ENCODE measurements at regions not wholly inside any gene's neighbourhood (a gene's known extent, or its start where the extent isn't known, plus 50 kb on each side); places are given as distances from the start of the nearest gene placed in this dataset.
"Not testable (repeated sequence)": the region's sequence is repeated elsewhere in the genome, so short reads cannot be mapped to it uniquely, and the experiment has no call there.

DNA sequence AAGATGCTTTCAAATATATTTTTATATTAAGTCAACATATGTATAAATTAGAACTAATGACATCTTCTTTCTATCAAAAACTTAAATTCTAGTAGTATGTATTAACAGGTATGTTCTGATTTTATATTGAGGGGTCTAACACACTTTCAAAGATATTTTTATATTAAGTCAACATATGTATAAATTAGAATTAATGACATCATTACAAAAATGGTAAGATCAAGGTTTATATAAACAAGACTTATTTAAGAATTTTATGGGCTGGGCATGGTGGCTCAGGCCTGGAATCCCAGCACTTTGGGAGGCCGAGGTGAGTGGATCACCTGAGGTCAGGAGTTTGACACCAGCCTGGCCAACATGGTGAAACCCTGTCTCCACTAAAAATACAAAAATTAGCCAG lies 194.6 kb upstream of the CXCR4 start:
- not testable (repeated sequence) for H3K4me3 Mint-ChIP-seq; H3K27me3 Mint-ChIP-seq (ENCODE audit: low read depth); DNase-seq; H3K9me3 Mint-ChIP-seq; H3K36me3 Mint-ChIP-seq (ENCODE audit: insufficient read depth in 2 of 2); ATAC-seq (replicated peaks in 1 of 2); H3K27ac Mint-ChIP-seq
- peaks cover 55% of the 10 kb centered on the region for H3K4me1 Mint-ChIP-seq (ENCODE audit: low read depth)

DNA sequence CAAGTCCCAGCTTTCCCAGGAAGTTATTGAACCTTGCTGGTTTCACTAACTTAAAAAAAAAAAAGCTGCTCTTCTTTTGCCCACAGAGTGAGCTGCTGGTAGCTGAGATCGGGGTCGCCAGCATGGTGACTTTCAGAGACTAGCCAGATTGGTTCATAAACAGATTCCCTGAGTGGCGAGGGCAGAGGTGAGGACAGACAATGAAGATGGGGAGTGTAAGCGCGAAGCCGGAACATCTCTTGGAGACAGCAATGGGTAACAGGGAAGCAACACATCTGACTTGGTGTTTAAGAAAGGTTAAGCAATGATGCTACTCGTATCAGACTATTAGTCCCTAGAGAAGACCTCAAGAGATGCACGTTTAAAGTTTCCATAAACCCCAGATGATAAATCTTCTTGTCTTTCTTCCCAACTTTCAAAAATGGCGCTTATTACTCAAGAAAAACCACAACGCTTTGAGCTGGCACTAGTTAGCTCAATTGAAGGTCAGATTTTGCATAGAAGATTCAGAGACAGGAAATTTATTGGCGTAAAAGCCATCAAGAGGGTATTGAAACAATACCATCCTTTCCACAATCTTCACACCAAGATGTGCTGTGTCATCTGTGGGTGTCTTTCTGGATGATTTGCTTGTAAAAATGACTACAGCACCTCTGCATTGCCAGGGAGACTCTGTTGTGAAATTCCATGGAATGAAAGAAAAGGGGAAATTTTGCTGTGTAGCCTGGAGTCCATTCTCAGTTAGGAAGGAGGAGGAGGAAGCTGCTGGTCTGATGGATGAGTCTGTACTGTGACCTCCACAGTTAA lies 193.1 kb upstream of the CXCR4 start:
- H3K27ac Mint-ChIP-seq: peak overlapping the region; percentile 95
- DNase-seq (peak; percentile 26 to 42), ATAC-seq (replicated peaks in 1 of 2) (peak; percentile 79 to 83)
- H3K4me1 Mint-ChIP-seq (ENCODE audit: low read depth): peaks cover 50% of the 10 kb centered on the region
- no peaks in the 10 kb centered on the region for H3K36me3 Mint-ChIP-seq (ENCODE audit: insufficient read depth in 2 of 2)
- peak overlapping the region; percentile 63 to 87 for H3K4me3 Mint-ChIP-seq
- H3K27me3 Mint-ChIP-seq (ENCODE audit: low read depth): no peaks in the 10 kb centered on the region
- no peaks in the 10 kb centered on the region for H3K9me3 Mint-ChIP-seq

DNA sequence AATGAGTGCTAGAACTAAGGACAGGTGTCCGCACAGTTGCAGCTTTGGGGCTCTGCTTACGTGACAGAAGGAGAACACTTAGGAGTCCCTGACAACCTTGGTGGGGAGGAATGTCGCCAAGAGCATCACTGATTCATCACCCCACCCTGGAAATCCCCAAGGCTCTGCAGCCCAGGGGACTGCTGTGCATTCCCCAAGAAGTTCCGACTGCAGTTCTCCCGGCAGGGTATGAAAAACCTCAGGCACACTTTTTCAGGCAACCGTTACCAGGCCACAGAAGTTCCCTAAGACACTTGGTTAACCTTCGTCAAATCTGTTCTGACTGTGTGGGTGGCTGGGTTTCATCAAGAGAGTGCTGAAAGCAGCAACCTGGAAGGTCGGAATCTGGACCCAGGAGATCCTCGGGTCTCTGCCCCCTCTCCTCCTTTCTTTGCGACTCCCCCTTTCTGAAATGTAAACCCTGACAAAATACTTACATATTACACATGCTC lies 192.1 kb upstream of the CXCR4 start:
- Mint-ChIP-seq H3K27me3 (ENCODE audit: low read depth) (no peaks in the 10 kb centered on the region), H3K27ac (peak overlapping the region; percentile 95), H3K4me1 (ENCODE audit: low read depth) (peaks cover 60% of the 10 kb centered on the region), H3K9me3 (no peaks in the 10 kb centered on the region), H3K36me3 (ENCODE audit: insufficient read depth in 2 of 2) (no peaks in the 10 kb centered on the region), H3K4me3 (peak overlapping the region; percentile 63 to 87)
- peak; percentile 17 to 29 for ATAC-seq (replicated peaks in 1 of 2)
- peak; percentile 50 to 55 for DNase-seq

DNA sequence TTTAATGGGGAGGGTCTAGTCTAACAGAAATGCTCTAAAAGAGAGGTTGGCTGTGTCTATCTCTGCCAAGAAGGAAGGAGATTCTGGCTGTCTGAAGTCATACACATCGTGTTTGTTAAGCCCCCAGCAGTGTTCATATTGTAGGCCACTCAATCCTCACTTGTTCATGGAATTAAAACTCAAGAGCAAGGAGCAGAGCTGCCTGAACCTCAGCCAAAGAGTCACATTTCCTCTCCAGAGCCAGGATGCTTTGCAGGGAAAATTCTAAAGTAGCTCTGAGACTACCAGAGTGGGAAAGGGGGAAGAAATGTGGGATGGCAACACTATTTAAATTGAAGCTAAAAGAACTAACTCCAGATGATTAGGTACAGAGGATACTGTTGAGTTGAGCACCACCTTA lies 190.7 kb upstream of the CXCR4 start:
- no peak for ATAC-seq (replicated peaks in 1 of 2)
- H3K4me3 Mint-ChIP-seq: no peak overlapping the region
- peaks cover 0 to 1% of the 10 kb centered on the region in 2 donors for H3K9me3 Mint-ChIP-seq
- H3K27me3 Mint-ChIP-seq (ENCODE audit: low read depth): peaks cover 5% of the 10 kb centered on the region
- DNase-seq: no peak
- no peaks in the 10 kb centered on the region for H3K36me3 Mint-ChIP-seq (ENCODE audit: insufficient read depth in 2 of 2)
- peaks cover 65% of the 10 kb centered on the region for H3K4me1 Mint-ChIP-seq (ENCODE audit: low read depth)
- H3K27ac Mint-ChIP-seq: no peak overlapping the region

DNA sequence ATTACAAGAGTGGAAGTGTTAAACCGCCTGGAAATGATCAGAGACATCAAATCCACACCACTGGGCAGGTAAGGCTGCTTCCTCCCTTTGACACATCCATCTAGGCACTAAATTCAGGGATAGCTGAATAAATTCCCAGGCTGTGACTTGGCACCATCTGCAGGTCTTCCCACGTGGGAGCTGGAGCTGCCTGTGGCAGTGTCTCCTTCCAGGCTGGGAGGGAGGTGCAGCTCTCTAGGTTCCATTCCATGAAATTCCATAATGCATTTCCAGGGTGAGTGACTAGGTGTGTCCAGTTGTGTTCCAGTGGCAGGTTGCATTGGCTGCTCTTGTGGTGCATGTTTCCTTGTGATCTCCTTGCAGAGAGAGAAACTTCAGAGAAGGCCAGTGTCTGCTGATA lies 188.9 kb upstream of the CXCR4 start:
- Mint-ChIP-seq H3K4me1 (ENCODE audit: low read depth) (peaks cover 64% of the 10 kb centered on the region), H3K36me3 (ENCODE audit: insufficient read depth in 2 of 2) (peaks cover 2% of the 10 kb centered on the region in 2 donors), H3K9me3 (peaks cover 2 to 3% of the 10 kb centered on the region in 2 donors), H3K4me3 (no peak overlapping the region), H3K27ac (no peak overlapping the region), H3K27me3 (ENCODE audit: low read depth) (peaks cover 12% of the 10 kb centered on the region)
- DNase-seq (no peak), ATAC-seq (replicated peaks in 1 of 2) (no peak)

DNA sequence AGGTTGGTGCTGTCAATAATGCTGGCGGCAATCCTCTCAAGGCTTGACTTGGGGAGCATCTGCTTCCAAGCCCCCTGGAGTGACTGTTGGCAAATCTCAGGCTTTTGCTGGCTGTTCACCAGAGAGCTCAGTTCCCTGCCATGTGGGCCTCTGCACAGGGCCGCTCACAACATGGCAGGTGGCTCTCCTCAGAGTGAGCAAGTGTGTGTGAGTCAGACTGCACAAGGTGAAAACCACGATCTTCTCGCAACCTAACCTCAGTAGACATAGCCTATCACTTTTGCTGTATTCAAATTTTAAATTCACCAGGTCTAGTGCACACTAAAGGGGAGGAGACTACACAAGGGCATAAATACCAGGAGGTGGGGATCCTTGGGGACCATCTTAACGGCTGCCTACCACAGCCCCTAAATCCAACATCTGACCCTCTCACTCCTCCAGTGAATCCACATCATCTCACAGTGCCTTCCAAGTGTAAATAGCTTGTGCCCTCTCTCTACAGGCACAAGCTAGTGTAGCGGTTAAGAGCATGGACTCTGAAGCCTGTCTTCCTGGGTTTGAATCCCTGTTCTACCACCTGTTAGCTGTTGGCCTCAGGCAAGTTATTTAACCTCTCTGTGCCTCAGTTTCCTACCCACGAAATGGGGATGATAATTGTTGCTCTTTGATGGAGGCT lies 187.7 kb upstream of the CXCR4 start:
- Mint-ChIP-seq H3K4me3 (peak overlapping the region; percentile 65 to 67), H3K27ac (peak overlapping the region; percentile 69), H3K36me3 (ENCODE audit: insufficient read depth in 2 of 2) (peaks cover 2% of the 10 kb centered on the region in 2 donors), H3K4me1 (ENCODE audit: low read depth) (peaks cover 54% of the 10 kb centered on the region), H3K9me3 (peaks cover 2 to 3% of the 10 kb centered on the region in 2 donors), H3K27me3 (ENCODE audit: low read depth) (peaks cover 12% of the 10 kb centered on the region)
- DNase-seq (peak; percentile 79 to 84), ATAC-seq (replicated peaks in 1 of 2) (peak; percentile 99)

DNA sequence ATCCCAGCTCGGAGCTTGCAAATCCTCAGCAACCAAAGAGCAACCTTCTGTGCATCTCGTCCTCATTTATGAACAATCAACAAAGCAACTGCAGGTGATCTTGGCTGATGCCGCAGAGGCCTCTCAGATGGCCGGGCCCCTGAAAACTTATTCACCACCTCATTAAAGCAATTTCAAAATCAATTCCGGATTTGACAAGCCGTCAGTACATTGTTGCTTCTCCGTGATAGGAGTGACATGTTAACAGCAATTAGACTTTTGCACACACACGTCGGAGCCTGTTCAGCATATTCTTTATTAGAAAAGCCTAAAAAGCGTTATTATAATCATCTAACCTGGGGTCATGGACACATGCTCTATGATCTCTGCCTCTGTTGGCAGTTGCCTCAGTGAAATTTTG lies 183.1 kb upstream of the CXCR4 start:
- ATAC-seq (replicated peaks in 1 of 2) (no peak), DNase-seq (no peak)
- H3K27ac Mint-ChIP-seq: no peak overlapping the region
- peaks cover 2 to 3% of the 10 kb centered on the region in 2 donors for H3K9me3 Mint-ChIP-seq
- H3K36me3 Mint-ChIP-seq (ENCODE audit: insufficient read depth in 2 of 2): peaks cover 2% of the 10 kb centered on the region in 2 donors
- peaks cover 12% of the 10 kb centered on the region for H3K27me3 Mint-ChIP-seq (ENCODE audit: low read depth)
- H3K4me3 Mint-ChIP-seq: no peak overlapping the region
- peaks cover 51% of the 10 kb centered on the region for H3K4me1 Mint-ChIP-seq (ENCODE audit: low read depth)

DNA sequence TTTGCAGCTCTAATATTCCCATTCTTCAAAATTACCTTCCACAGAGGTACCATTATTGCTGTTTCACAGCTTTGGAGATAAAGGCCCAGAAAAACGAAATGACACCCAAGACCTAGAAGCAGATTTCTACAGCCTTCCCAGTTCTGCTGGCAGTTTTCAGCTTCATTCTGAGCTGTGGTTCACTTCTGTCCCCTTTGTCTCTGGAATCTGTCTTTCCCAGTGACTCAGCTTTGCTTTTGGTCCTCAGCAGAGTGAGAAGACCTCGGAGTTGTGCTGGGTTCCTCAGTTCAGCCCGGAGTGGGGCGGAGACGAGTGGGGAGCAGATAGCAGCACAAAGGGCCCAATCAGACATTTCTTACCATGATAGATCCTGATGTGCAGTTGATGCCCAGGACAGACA lies 180.7 kb upstream of the CXCR4 start:
- Mint-ChIP-seq H3K27me3 (ENCODE audit: low read depth) (peaks cover 8% of the 10 kb centered on the region), H3K27ac (no peak overlapping the region)

DNA sequence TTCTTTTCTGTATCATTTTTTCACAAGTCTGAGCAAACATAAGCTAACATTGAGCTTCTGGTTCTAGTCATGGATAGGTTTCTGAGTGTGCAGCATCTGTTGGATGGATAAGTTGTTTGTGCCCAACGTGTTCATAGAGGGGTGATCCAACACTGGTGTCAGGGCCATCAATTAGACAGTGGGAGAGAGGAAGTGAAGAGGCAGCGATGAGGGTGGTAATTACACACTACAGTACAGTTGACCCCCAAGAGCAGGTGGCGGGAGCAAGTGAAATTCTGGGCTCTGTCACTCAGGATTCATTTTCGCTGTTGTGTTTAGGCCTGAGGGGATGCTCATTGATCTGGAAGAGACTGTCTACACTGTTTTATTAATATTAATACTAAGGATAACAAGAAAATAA lies 180.0 kb upstream of the CXCR4 start:
- DNase-seq: no peak
- Mint-ChIP-seq H3K27me3 (ENCODE audit: low read depth) (peaks cover 4% of the 10 kb centered on the region), H3K36me3 (ENCODE audit: insufficient read depth in 2 of 2) (peaks cover 1% of the 10 kb centered on the region in 2 donors), H3K4me3 (no peak overlapping the region), H3K9me3 (peaks cover under 1 to 1% of the 10 kb centered on the region in 2 donors), H3K27ac (no peak overlapping the region), H3K4me1 (ENCODE audit: low read depth) (peaks cover 37% of the 10 kb centered on the region)
- ATAC-seq (replicated peaks in 1 of 2): no peak

More for the DNA sequence above, 180.7 kb upstream of the CXCR4 start:
- Mint-ChIP-seq H3K36me3 (ENCODE audit: insufficient read depth in 2 of 2) (peaks cover 2% of the 10 kb centered on the region in 2 donors), H3K4me1 (ENCODE audit: low read depth) (peaks cover 38% of the 10 kb centered on the region), H3K9me3 (peaks cover 2% of the 10 kb centered on the region in 2 donors), H3K4me3 (no peak overlapping the region)
- DNase-seq (no peak), ATAC-seq (replicated peaks in 1 of 2) (no peak)

DNA sequence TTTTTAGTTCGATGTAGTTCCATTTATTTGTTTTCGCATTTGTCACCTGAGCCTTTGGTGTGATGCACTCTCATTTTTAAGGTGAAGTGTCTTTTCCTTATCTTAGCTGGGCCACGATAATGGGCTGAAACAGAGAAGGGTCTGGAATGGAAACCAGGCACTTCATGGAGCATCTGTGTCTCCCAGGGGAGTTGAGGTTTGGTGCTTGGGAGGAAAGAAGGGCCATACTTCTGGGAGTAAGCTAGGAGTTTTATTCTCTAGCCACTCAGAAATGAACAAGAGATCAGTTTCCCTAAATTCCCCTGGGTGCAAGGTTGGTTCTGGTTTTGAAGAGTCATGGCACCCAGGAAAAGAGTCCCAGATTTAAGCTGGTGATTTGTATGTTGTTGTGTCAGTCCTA lies 179.4 kb upstream of the CXCR4 start:
- no peaks in the 10 kb centered on the region for H3K36me3 Mint-ChIP-seq (ENCODE audit: insufficient read depth in 2 of 2)
- H3K9me3 Mint-ChIP-seq: no peaks in the 10 kb centered on the region
- ATAC-seq (replicated peaks in 1 of 2) (no peak), DNase-seq (no peak)
- peaks cover 42% of the 10 kb centered on the region for H3K4me1 Mint-ChIP-seq (ENCODE audit: low read depth)
- no peak overlapping the region for H3K4me3 Mint-ChIP-seq
- H3K27ac Mint-ChIP-seq: no peak overlapping the region
- H3K27me3 Mint-ChIP-seq (ENCODE audit: low read depth): no peaks in the 10 kb centered on the region

DNA sequence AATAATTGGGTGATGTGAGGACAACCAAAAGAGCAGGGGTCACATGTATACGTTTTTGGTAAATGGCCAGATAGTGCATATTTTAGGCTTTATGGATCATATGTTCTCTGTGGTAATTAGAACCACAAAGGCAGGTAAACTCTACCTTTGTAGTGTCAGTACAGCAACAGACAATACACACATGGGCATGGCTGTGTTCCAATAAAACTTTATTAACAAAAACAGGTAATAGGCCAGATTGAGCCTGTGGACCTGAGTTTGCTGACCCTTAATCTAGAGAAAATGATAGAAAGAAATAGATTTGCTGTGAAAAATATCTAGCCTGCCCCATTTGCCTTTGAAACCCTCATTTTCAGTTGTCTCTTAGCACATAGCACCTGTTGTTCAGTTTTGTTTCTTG lies 177.2 kb upstream of the CXCR4 start:
- H3K27ac Mint-ChIP-seq: no peak overlapping the region
- no peak overlapping the region for H3K4me3 Mint-ChIP-seq
- no peaks in the 10 kb centered on the region for H3K36me3 Mint-ChIP-seq (ENCODE audit: insufficient read depth in 2 of 2)
- no peaks in the 10 kb centered on the region for H3K27me3 Mint-ChIP-seq (ENCODE audit: low read depth)
- ATAC-seq (replicated peaks in 1 of 2) (no peak), DNase-seq (no peak)
- H3K4me1 Mint-ChIP-seq (ENCODE audit: low read depth): peaks cover 49% of the 10 kb centered on the region
- peaks cover 0 to 2% of the 10 kb centered on the region in 2 donors for H3K9me3 Mint-ChIP-seq

DNA sequence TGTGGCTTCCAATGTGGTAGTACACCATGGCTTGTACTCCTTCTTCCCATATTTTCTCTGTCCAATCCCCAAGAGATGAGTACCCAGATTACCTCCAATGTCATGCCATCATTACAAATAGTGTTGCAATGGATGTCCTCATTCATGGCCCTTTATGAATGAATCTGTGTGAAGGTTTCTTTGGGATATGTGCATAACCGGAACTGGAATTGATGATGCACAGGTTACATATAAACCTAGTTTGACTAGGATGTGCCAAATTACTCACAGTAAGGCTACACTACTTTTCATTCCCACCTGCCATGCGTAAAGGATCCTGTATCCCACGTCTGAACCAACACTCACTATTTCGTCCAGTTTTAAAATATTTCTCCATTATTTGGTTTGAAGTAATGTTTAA lies 173.9 kb upstream of the CXCR4 start:
- no peaks in the 10 kb centered on the region for H3K27me3 Mint-ChIP-seq (ENCODE audit: low read depth)
- no peak for ATAC-seq (replicated peaks in 1 of 2)
- DNase-seq: no peak
- H3K27ac Mint-ChIP-seq: no peak overlapping the region
- peaks cover 0 to 2% of the 10 kb centered on the region in 2 donors for H3K9me3 Mint-ChIP-seq
- peaks cover 40% of the 10 kb centered on the region for H3K4me1 Mint-ChIP-seq (ENCODE audit: low read depth)
- H3K4me3 Mint-ChIP-seq: no peak overlapping the region
- H3K36me3 Mint-ChIP-seq (ENCODE audit: insufficient read depth in 2 of 2): no peaks in the 10 kb centered on the region

DNA sequence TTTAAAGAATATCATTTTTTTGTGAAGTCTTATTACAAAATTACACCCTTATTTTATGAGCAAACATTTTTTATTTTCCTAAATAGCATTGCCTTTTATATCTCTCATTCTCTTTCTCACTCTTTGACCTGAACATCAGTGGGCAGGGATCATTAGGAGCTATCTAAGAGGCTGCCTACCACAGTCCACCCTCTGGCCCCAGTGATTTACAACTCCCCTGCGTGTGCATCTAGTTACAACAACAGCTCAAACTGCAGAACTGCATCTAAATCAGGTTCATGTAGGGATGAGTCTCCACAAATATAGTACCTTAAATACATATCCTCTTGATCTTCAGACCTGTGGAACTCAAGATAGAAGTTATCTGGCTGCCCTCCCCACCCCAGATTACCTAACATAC lies 172.4 kb upstream of the CXCR4 start:
- Mint-ChIP-seq H3K36me3 (ENCODE audit: insufficient read depth in 2 of 2) (no peaks in the 10 kb centered on the region), H3K4me1 (ENCODE audit: low read depth) (peaks cover 49% of the 10 kb centered on the region), H3K9me3 (peaks cover 0 to 2% of the 10 kb centered on the region in 2 donors), H3K4me3 (no peak overlapping the region), H3K27me3 (ENCODE audit: low read depth) (no peaks in the 10 kb centered on the region), H3K27ac (no peak overlapping the region)
- ATAC-seq (replicated peaks in 1 of 2): no peak
- DNase-seq: no peak
